ENCODE measurements at regions not wholly inside any gene's neighbourhood (a gene's known extent, or its start where the extent isn't known, plus 50 kb on each side); places are given as distances from the start of the nearest gene placed in this dataset.

GRCh38 chr5:67416133-67416937 is 219.7 kb upstream of the CD180 start:
- Histone ChIP-seq H3K27ac (no peak overlapping the region), H3K4me3 (no peak overlapping the region)
- TF ChIP-seq CTCF (IDR thresholded peaks at IDR 0.05) = no peak
- no peak for DNase-seq (ENCODE audit: low spot score)

- no peak overlapping the region for H3K27ac ChIP-seq
- DNase-seq (ENCODE audit: low spot score) = no peak
- no peak for TF ChIP-seq CTCF (IDR thresholded peaks at IDR 0.05)
- H3K4me3 ChIP-seq = no peak overlapping the region
Measured at GRCh38 chr5:67414712-67415111, 218.1 kb upstream of the CD180 start.

- TF ChIP-seq CTCF (IDR thresholded peaks at IDR 0.05) = no peak
- Histone ChIP-seq H3K4me3 (no peak overlapping the region), H3K27ac (no peak overlapping the region)
- DNase-seq (ENCODE audit: low spot score) = no peak
Measured at GRCh38 chr5:67413721-67414120, 217.1 kb upstream of the CD180 start.

- no peak for TF ChIP-seq CTCF (IDR thresholded peaks at IDR 0.05)
- no peak for DNase-seq (ENCODE audit: low spot score)
- no peak overlapping the region for H3K4me3 ChIP-seq
- H3K27ac ChIP-seq = no peak overlapping the region
Measured at GRCh38 chr5:67409126-67409777, 212.7 kb upstream of the CD180 start.

GRCh38 chr5:67407979-67408378 is 211.4 kb upstream of the CD180 start:
- H3K4me3 ChIP-seq = no peak overlapping the region
- no peak for DNase-seq (ENCODE audit: low spot score)
- no peak for TF ChIP-seq CTCF (IDR thresholded peaks at IDR 0.05)
- no peak overlapping the region for H3K27ac ChIP-seq

GRCh38 chr5:67405755-67406154 is 209.2 kb upstream of the CD180 start:
- no peak overlapping the region for H3K4me3 ChIP-seq
- DNase-seq (ENCODE audit: low spot score) = no peak
- no peak overlapping the region for H3K27ac ChIP-seq
- TF ChIP-seq CTCF (IDR thresholded peaks at IDR 0.05) = no peak

GRCh38 chr5:67405101-67405364 is 208.4 kb upstream of the CD180 start:
- Histone ChIP-seq H3K27ac (no peak overlapping the region), H3K4me3 (no peak overlapping the region)
- no peak for DNase-seq (ENCODE audit: low spot score)
- no peak for TF ChIP-seq CTCF (IDR thresholded peaks at IDR 0.05)
